Vagina (tissue), 2 donors: ENCODE measurements at regions not wholly inside any gene's neighbourhood (a gene's known extent, or its start where the extent isn't known, plus 50 kb on each side); places are given as distances from the start of the nearest gene placed in this dataset.
"Not testable (repeated sequence)": the region's sequence is repeated elsewhere in the genome, so short reads cannot be mapped to it uniquely, and the experiment has no call there.

Experiments
- DNase-seq, 2 donors: peaks; one replicate each; pipeline ENCODE4 v3.0.0-alpha.2; 2017; ENCODE audit errors: extremely low spot score in 2 of 2
- H3K27ac ChIP-seq: fragments of 200-600 bp; sonication (generic); one replicate; pipeline ENCODE4 v1.5.1; 2019
- H3K27me3 ChIP-seq: fragments of 200-600 bp; sonication (generic); one replicate; pipeline ENCODE4 v1.5.1; 2019
- H3K36me3 ChIP-seq, 2 donors: fragments of 200-600 bp; sonication (generic); one replicate each; pipeline ENCODE4 v1.5.1; 2017 to 2019
- H3K4me1 ChIP-seq: fragments of 200-600 bp; sonication (generic); one replicate; pipeline ENCODE4 v1.5.1; 2019
- H3K4me3 ChIP-seq, 2 donors: fragments of 200-600 bp; sonication (generic); 1 replicate in 1 of 2; 2 replicates in 1 of 2; pipeline ENCODE4 v1.5.1; 2016 to 2019
- H3K9me3 ChIP-seq: fragments of 200-600 bp; sonication (generic); one replicate; pipeline ENCODE4 v1.5.1; 2019
- CTCF ChIP-seq, 3 experiments: fragments of 450-650 bp in 2 of 3; fragments of 200-600 bp in 1 of 3; sonication (generic) in 1 of 3; IDR thresholded peaks; one replicate each; pipeline ENCODE4 v1.5.1; 2017 to 2019; ENCODE audit warnings: antibody characterized with exemption in 3 of 3, mild to moderate bottlenecking in 2 of 3, moderate library complexity in 2 of 3
- POLR2A ChIP-seq, 2 donors: fragments of 450-650 bp; IDR thresholded peaks; one replicate each; pipeline ENCODE4 v1.6.1; 2017; ENCODE audit warnings: antibody characterized with exemption in 2 of 2, mild to moderate bottlenecking in 2 of 2, moderate library complexity in 2 of 2
- POLR2AphosphoS5 ChIP-seq, 2 donors: sonication (generic); formaldehyde crosslinking; IDR thresholded peaks; one replicate each; pipeline ENCODE4 v1.9.0; 2017; ENCODE audit warnings: antibody characterized with exemption in 2 of 2, mild to moderate bottlenecking in 2 of 2, low read depth in 1 of 2; ENCODE audit not compliant: insufficient read depth in 1 of 2
- intact Hi-C: fragments of 100-400 bp; cut with DNase I; formaldehyde crosslinking; loops from one replicate; pipeline ENCODE4 v1.15.1; 2023

GRCh38 chr4:159864337-159864736 is 761.5 kb downstream of the RAPGEF2 start:
- TF ChIP-seq POLR2A (IDR thresholded peaks at IDR 0.05) = no peak
- Histone ChIP-seq H3K4me1 (no peaks in the 10 kb centered on the region), H3K27me3 (no peaks in the 10 kb centered on the region), H3K4me3 (no peak overlapping the region), H3K36me3 (no peaks in the 10 kb centered on the region), H3K27ac (no peak overlapping the region), H3K9me3 (no peaks in the 10 kb centered on the region)
- intact Hi-C loops = no loop called here
- no peak for DNase-seq

DNA sequence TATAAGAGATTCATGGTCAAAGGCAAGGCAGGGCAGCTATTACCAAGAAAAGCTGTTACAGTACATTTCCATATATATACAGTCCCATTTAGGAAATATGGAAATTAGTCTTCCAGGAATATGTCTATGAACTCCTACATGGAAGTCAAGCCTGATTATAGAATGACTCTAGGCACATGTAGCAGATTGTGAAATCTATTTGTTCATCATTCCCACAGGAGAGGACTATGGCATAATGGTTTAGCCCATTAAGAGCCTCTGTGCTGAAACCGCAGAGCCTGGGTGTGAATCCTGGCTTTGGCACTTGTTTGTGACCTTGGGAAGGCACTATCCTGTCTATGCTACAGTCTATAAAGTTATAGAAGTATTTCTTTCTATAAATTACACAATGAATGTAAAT is 764.8 kb downstream of the RAPGEF2 start:
- H3K36me3 ChIP-seq = no peaks in the 10 kb centered on the region
- no peaks in the 10 kb centered on the region for H3K9me3 ChIP-seq
- H3K27me3 ChIP-seq = no peaks in the 10 kb centered on the region
- DNase-seq = no peak
- no peak overlapping the region for H3K4me3 ChIP-seq
- no peaks in the 10 kb centered on the region for H3K4me1 ChIP-seq
- TF ChIP-seq POLR2AphosphoS5 (IDR thresholded peaks at IDR 0.05; ENCODE audit: insufficient read depth in 1 of 2, low read depth in 1 of 2) (no peak), POLR2A (IDR thresholded peaks at IDR 0.05) (no peak), CTCF (IDR thresholded peaks at IDR 0.05) (no peak)
- H3K27ac ChIP-seq = no peak overlapping the region
- intact Hi-C loops = no loop called here

DNA sequence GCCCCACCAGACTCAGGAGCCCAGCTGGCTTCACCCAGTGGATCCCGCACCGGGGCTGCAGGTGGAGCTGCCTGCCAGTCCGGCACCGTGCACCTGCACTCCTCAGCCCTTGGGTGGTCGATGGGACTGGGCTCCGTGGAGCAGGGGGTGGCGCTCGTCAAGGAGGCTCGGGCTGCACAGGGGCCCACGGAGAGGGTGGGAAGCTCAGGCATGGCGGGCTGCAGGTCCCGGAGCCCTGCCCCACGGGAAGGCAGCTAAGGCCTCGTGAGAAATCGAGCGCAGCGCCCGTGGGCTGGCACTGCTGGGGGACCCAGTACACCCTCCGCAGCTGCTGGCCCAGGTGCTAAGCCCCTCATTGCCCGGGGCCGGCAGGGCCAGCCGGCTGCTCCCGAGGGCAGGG is 766.1 kb downstream of the RAPGEF2 start:
- H3K4me3 ChIP-seq, H3K4me1 ChIP-seq, DNase-seq, H3K27me3 ChIP-seq, H3K27ac ChIP-seq, H3K36me3 ChIP-seq, H3K9me3 ChIP-seq, intact Hi-C loops: not testable (repeated sequence)

GRCh38 chr4:159871141-159871540 is 768.3 kb downstream of the RAPGEF2 start:
- Histone ChIP-seq H3K27me3 (no peaks in the 10 kb centered on the region), H3K4me1 (no peaks in the 10 kb centered on the region), H3K27ac (no peak overlapping the region), H3K9me3 (no peaks in the 10 kb centered on the region), H3K4me3 (no peak overlapping the region), H3K36me3 (no peaks in the 10 kb centered on the region)
- intact Hi-C loops = no loop called here
- DNase-seq = no peak
- TF ChIP-seq POLR2A (IDR thresholded peaks at IDR 0.05) (no peak), CTCF (IDR thresholded peaks at IDR 0.05) (no peak), POLR2AphosphoS5 (IDR thresholded peaks at IDR 0.05; ENCODE audit: insufficient read depth in 1 of 2, low read depth in 1 of 2) (no peak)

DNA sequence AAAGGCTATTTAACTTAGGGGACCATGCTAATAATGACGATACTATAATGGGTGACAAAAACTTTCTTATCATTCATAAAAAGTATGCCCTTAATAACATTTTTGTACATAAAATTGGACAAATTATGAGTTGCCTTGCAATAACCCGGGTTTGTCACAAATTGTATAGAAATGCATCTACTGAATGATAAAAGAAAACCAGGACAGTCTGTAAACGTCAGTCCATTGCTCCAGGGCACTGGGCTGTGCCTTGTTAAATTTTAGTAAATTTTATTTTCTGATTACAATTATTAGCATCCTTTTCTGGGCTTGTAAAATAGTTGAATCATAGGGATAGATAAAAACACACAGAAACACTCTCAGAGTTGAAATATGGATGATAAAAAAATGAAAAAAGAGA is 778.3 kb downstream of the RAPGEF2 start:
- Histone ChIP-seq H3K4me1 (no peaks in the 10 kb centered on the region), H3K27ac (no peak overlapping the region), H3K36me3 (no peaks in the 10 kb centered on the region), H3K9me3 (no peaks in the 10 kb centered on the region), H3K27me3 (no peaks in the 10 kb centered on the region), H3K4me3 (no peak overlapping the region)
- DNase-seq = no peak
- no peak for TF ChIP-seq POLR2AphosphoS5 (IDR thresholded peaks at IDR 0.05; ENCODE audit: insufficient read depth in 1 of 2, low read depth in 1 of 2)
- TF ChIP-seq POLR2A (IDR thresholded peaks at IDR 0.05) = no peak
- intact Hi-C loops = no loop called here

DNA sequence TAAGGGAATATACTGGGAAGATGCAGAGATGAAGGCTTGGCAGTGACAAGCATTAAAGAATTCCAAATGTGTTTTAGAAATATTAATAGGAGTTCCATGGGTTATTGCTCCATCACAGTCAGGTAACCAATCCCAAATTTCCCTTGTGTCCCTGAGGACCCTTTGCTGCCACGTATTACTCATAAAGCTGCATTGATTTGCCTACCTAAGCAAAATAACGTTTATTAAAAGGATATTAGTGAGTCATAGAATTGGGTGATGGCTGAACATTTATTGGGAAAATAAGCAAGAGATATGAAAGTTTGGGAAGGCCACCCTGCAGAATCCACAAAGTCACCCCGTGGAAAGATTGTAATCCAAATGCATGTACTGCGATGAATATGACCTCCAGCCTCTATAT is 782.1 kb downstream of the RAPGEF2 start:
- Histone ChIP-seq H3K27ac (no peak overlapping the region), H3K4me1 (no peaks in the 10 kb centered on the region), H3K4me3 (no peak overlapping the region), H3K36me3 (no peaks in the 10 kb centered on the region), H3K27me3 (no peaks in the 10 kb centered on the region), H3K9me3 (no peaks in the 10 kb centered on the region)
- intact Hi-C loops = no loop called here
- TF ChIP-seq CTCF (IDR thresholded peaks at IDR 0.05) (no peak), POLR2A (IDR thresholded peaks at IDR 0.05) (no peak), POLR2AphosphoS5 (IDR thresholded peaks at IDR 0.05; ENCODE audit: insufficient read depth in 1 of 2, low read depth in 1 of 2) (no peak)
- no peak for DNase-seq

DNA sequence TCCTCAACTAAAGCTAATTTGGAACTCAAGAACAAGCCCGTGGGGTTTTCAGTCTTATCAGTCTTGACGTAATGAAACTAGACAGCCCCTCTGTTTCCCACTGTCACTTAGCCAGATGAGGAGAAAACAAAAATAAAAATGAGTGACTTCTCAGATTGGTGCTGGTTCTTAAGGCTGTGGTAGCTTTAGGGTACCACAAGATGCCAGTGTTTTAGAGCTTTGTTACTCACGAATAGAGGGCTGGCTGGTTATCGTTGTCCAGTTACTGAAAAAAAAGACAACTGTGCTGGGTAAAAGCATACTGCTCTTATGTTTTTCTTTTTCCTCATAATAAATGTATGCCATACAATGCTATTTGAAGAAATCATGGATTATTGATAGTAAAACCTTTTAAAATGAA is 796.7 kb downstream of the RAPGEF2 start:
- H3K27ac ChIP-seq = no peak overlapping the region
- H3K4me1 ChIP-seq = no peaks in the 10 kb centered on the region
- H3K36me3 ChIP-seq = no peaks in the 10 kb centered on the region
- no peak overlapping the region for H3K4me3 ChIP-seq
- DNase-seq = no peak
- intact Hi-C loops = no loop called here
- no peaks in the 10 kb centered on the region for H3K9me3 ChIP-seq
- TF ChIP-seq CTCF (IDR thresholded peaks at IDR 0.05) (no peak), POLR2A (IDR thresholded peaks at IDR 0.05) (no peak), POLR2AphosphoS5 (IDR thresholded peaks at IDR 0.05; ENCODE audit: insufficient read depth in 1 of 2, low read depth in 1 of 2) (no peak)
- H3K27me3 ChIP-seq = no peaks in the 10 kb centered on the region
